Gastrocnemius medialis (tissue), 4 donors: ENCODE measurements at regions not wholly inside any gene's neighbourhood (a gene's known extent, or its start where the extent isn't known, plus 50 kb on each side); places are given as distances from the start of the nearest gene placed in this dataset.

ENCODE experiments used
- CTCF ChIP-seq, 5 experiments: fragments of 450-650 bp in 3 of 5; fragments of 200-600 bp in 2 of 5; sonication (generic) in 2 of 5; IDR thresholded peaks in 4 of 5; conservative IDR thresholded peaks in 1 of 5; 1 replicate in 4 of 5; 2 replicates in 1 of 5; pipeline ENCODE4 v1.5.1; 2016 to 2019; ENCODE audit warnings: antibody characterized with exemption in 5 of 5, mild to moderate bottlenecking in 3 of 5, moderate library complexity in 3 of 5
- POLR2A ChIP-seq, 2 donors: fragments of 450-650 bp; IDR thresholded peaks; one replicate each; pipeline ENCODE4 v1.6.1; 2017; ENCODE audit warnings: antibody characterized with exemption in 2 of 2, mild to moderate bottlenecking in 2 of 2, moderate library complexity in 2 of 2

- no peak for TF ChIP-seq POLR2A (IDR thresholded peaks at IDR 0.05)
- no peak for TF ChIP-seq CTCF (IDR thresholded peaks at IDR 0.05 in 4 of 5, conservative IDR thresholded peaks at IDR 0.05 in 1 of 5)
Measured at GRCh38 chr2:105596411-105596921, 148.2 kb upstream of the NCK2 start.
